GM12878 (cell line): ENCODE measurements at regions not wholly inside any gene's neighbourhood (a gene's known extent, or its start where the extent isn't known, plus 50 kb on each side); places are given as distances from the start of the nearest gene placed in this dataset.

Experiments
- ATAC-seq: fragments of 200-7000 bp; cut with Tn5 transposase; 3 replicates; pipeline ENCODE4 v1.9.1; 2020; ENCODE audit warnings: mild to moderate bottlenecking, moderate library complexity
- BruUV-seq: library from RNA; stranded (reverse); fragments of 400-500 nt; replicated peaks from 2 replicates; lab custom pipeline; 2021; lab: Mats Ljungman, UMichigan
- CTCF ChIA-PET: fragments of 300-600 bp; sonication (Branson Sonifier 250); formaldehyde crosslinking; extraction: SDS; loops from one replicate; lab custom pipeline; 2021; ENCODE audit warnings: inconsistent platforms; lab: Yijun Ruan, JAX
- POLR2A ChIA-PET: fragments of 350-600 bp; formaldehyde crosslinking; extraction: SDS; loops from one replicate; lab custom pipeline; 2021; ENCODE audit warnings: inconsistent platforms; lab: Charles Lee
- RAD21 ChIA-PET: fragments of 300-600 bp; sonication (Branson Sonifier 250); formaldehyde crosslinking; loops from one replicate; lab custom pipeline; 2023; ENCODE audit warnings: antibody characterized with exemption; ENCODE audit not compliant: unreplicated experiment; lab: Charles Lee
- SMC1A ChIA-PET: fragments of 300-600 bp; sonication (Branson Sonifier 250); formaldehyde crosslinking; loops from one replicate; lab custom pipeline; 2023; ENCODE audit not compliant: unreplicated experiment, uncharacterized antibody; lab: Charles Lee
- DNase-seq: peaks from one replicate; pipeline ENCODE4 v3.0.0-alpha.2; 2011; ENCODE audit warnings: low read depth, low spot score
- FAIRE-seq: peaks from 3 replicates; lab custom pipeline; 2011; peaks lifted over from hg19 to GRCh38; lab: Jason Lieb, UNC
- H2AFZ ChIP-seq: 2 replicates; pipeline ENCODE4 v1.6.0; 2011; ENCODE audit warnings: low read depth, low read length, control low read depth; ENCODE audit not compliant: control insufficient read depth
- H3K27ac ChIP-seq: 2 replicates; pipeline ENCODE4 v1.5.1; 2011; ENCODE audit warnings: control low read depth; ENCODE audit not compliant: control insufficient read depth, insufficient read depth
- H3K27me3 ChIP-seq, 2 experiments: replicated peaks in 1 of 2; 2 replicates each; pipeline versions ENCODE4 v1.6.0 to v1.6.1; 2011; ENCODE audit warnings: low read length in 1 of 2; ENCODE audit not compliant: control insufficient read depth in 2 of 2, insufficient read depth in 2 of 2
- H3K36me3 ChIP-seq, 2 experiments: 2 replicates each; pipeline ENCODE4 v1.5.1; 2011; ENCODE audit warnings: low read length in 1 of 2; ENCODE audit not compliant: control insufficient read depth in 2 of 2, insufficient read depth in 2 of 2
- H3K4me1 ChIP-seq: 2 replicates; pipeline ENCODE4 v1.6.1; 2011; ENCODE audit warnings: mild to moderate bottlenecking, low read length, moderate library complexity, mixed read lengths; ENCODE audit not compliant: control insufficient read depth, insufficient read depth
- H3K4me2 ChIP-seq: 2 replicates; pipeline ENCODE4 v1.6.0; 2011; ENCODE audit warnings: control low read depth; ENCODE audit not compliant: control insufficient read depth, insufficient read depth
- H3K4me3 ChIP-seq: fragments of 200-600 bp; sonication (generic); 2 replicates; pipeline ENCODE4 v1.5.1; 2016
- H3K79me2 ChIP-seq: 2 replicates; pipeline ENCODE4 v1.6.0; 2011; ENCODE audit warnings: low read length; ENCODE audit not compliant: control insufficient read depth, insufficient read depth
- H3K9ac ChIP-seq: 2 replicates; pipeline ENCODE4 v1.8.0; 2011; ENCODE audit warnings: low read length, control low read depth, mixed read lengths; ENCODE audit not compliant: control insufficient read depth, insufficient read depth
- H3K9me3 ChIP-seq: replicated peaks from 3 replicates; pipeline ENCODE4 v1.5.1; 2011; ENCODE audit warnings: mild to moderate bottlenecking, low read length; ENCODE audit not compliant: control insufficient read depth, insufficient read depth
- H4K20me1 ChIP-seq: 2 replicates; pipeline ENCODE4 v1.6.0; 2011; ENCODE audit not compliant: control insufficient read depth, insufficient read depth
- NFIC ChIP-seq: IDR thresholded peaks from 2 replicates; pipeline ENCODE4 v1.6.1; 2012; ENCODE audit warnings: low read depth, mild to moderate bottlenecking, inconsistent platforms, low read length, moderate library complexity
- TARDBP ChIP-seq: IDR thresholded peaks from 2 replicates; pipeline ENCODE4 v1.6.1; 2016; ENCODE audit warnings: borderline replicate concordance
- TCF7 ChIP-seq: IDR thresholded peaks from 2 replicates; pipeline ENCODE4 v1.6.1; 2014; ENCODE audit warnings: antibody characterized with exemption, borderline replicate concordance
- ZBTB40 ChIP-seq: fragments of 450-650 bp; IDR thresholded peaks from 2 replicates; pipeline ENCODE4 v1.6.1; 2016; ENCODE audit warnings: mild to moderate bottlenecking, moderate library complexity, borderline replicate concordance
- WGBS: methylation state at CpG from one replicate; pipeline ENCODE4 v1.1.6; 2016; ENCODE audit warnings: low lambda C conversion rate; ENCODE audit not compliant: insufficient replicate concordance, insufficient coverage; ENCODE audit errors: missing lambda C conversion rate; 5-methylcytosine and 5-hydroxymethylcytosine counted together
- in situ Hi-C: fragments of 300-500 bp; cut with MboI; formaldehyde crosslinking; loops from 9 replicates; pipeline ENCODE4 v1.14.3; 2018; ENCODE audit warnings: mixed read lengths
- intact Hi-C: fragments of 100-400 bp; cut with micrococcal nuclease; formaldehyde crosslinking; loops from one replicate; pipeline ENCODE4 v1.14.2; 2022; ENCODE audit not compliant: unreplicated experiment

GRCh38 chr21:17003763-17004373 is 509.0 kb upstream of the CXADR start:
- H2AFZ ChIP-seq, result no peak overlapping the region
- CTCF ChIA-PET, result no interaction called here
- no peak overlapping the region for H3K4me2 ChIP-seq
- ATAC-seq (no peak), DNase-seq (no peak)
- H3K27me3 ChIP-seq, result no peaks in the 10 kb centered on the region
- no peaks in the 10 kb centered on the region for H4K20me1 ChIP-seq
- H3K9me3 ChIP-seq, result no peaks in the 10 kb centered on the region
- H3K4me1 ChIP-seq, result no peaks in the 10 kb centered on the region
- 2% methylated on average over 3 of the region's 3 CpGs for WGBS
- POLR2A ChIA-PET, result no interaction called here
- RAD21 ChIA-PET, result no interaction called here
- SMC1A ChIA-PET, result interaction anchor here (1.5 kb wide), 1 partner anchor 10 kb away, joined by 3 read pairs; no protein-coding TSS in a partner anchor
- BruUV-seq, result no TSS peak
- H3K27ac ChIP-seq, result no peak overlapping the region
- intact Hi-C loops, result no loop called here
- TF ChIP-seq TARDBP, result no peak
- TF ChIP-seq NFIC, result peak; percentile 19; the same call in 1 of the 2 replicates
- 0 out of 2 replicates have a peak, but pooled peaks have one; percentile 26 for TF ChIP-seq TCF7
- peak; percentile 68; the same call in 1 of the 2 replicates for TF ChIP-seq ZBTB40
- TF ChIP-seq, all 136 proteins: peak for 3
- Histone ChIP-seq H3K36me3 (no peaks in the 10 kb centered on the region), H3K9ac (no peak overlapping the region), H3K79me2 (no peaks in the 10 kb centered on the region), H3K4me3 (no peak overlapping the region)
- FAIRE-seq, result no peak
- in situ Hi-C loops, result no loop called here
